Esophagus muscularis mucosa (tissue), 4 donors: ENCODE measurements at regions not wholly inside any gene's neighbourhood (a gene's known extent, or its start where the extent isn't known, plus 50 kb on each side); places are given as distances from the start of the nearest gene placed in this dataset.

Experiments used
- DNase-seq: peaks from one replicate; pipeline ENCODE4 v3.0.0-alpha.2; 2017; ENCODE audit errors: extremely low spot score
- H3K27ac ChIP-seq, 4 donors: fragments of 200-600 bp; sonication (generic); replicated peaks in 1 of 4; 1 replicate in 3 of 4; 2 replicates in 1 of 4; pipeline ENCODE4 v1.5.1; 2016 to 2019; ENCODE audit warnings: mild to moderate bottlenecking in 1 of 4
- H3K27me3 ChIP-seq, 4 donors: fragments of 200-600 bp; sonication (generic); one replicate each; pipeline versions ENCODE4 v1.5.1 to v1.6.0; 2016 to 2019
- H3K36me3 ChIP-seq, 4 donors: fragments of 200-600 bp; sonication (generic); one replicate each; pipeline ENCODE4 v1.5.1; 2016 to 2019
- H3K4me1 ChIP-seq, 4 donors: fragments of 200-600 bp; sonication (generic); one replicate each; pipeline ENCODE4 v1.5.1; 2016 to 2019
- H3K4me3 ChIP-seq, 4 donors: fragments of 200-600 bp; sonication (generic); 1 replicate in 2 of 4; 2 replicates in 2 of 4; pipeline ENCODE4 v1.5.1; 2016 to 2019; ENCODE audit warnings: mild to moderate bottlenecking in 4 of 4, moderate library complexity in 1 of 4
- H3K9me3 ChIP-seq, 4 donors: fragments of 200-600 bp; sonication (generic); 1 replicate in 3 of 4; 2 replicates in 1 of 4; pipeline ENCODE4 v1.5.1; 2016 to 2019
- EP300 ChIP-seq: sonication (generic); formaldehyde crosslinking; IDR thresholded peaks from one replicate; pipeline ENCODE4 v1.6.1; 2017; ENCODE audit warnings: antibody characterized with exemption
- POLR2A ChIP-seq: fragments of 450-650 bp; IDR thresholded peaks from one replicate; pipeline ENCODE4 v1.6.1; 2017; ENCODE audit warnings: antibody characterized with exemption, moderate library complexity, mild to moderate bottlenecking, low read depth
- POLR2AphosphoS5 ChIP-seq, 2 donors: sonication (generic); formaldehyde crosslinking; IDR thresholded peaks; one replicate each; pipeline ENCODE4 v1.6.1; 2017; ENCODE audit warnings: antibody characterized with exemption in 2 of 2
- WGBS: methylation state at CpG from one replicate; pipeline ENCODE4 v1.1.5; 2018; 5-methylcytosine and 5-hydroxymethylcytosine counted together
- intact Hi-C: fragments of 100-400 bp; cut with DNase I; formaldehyde crosslinking; loops from one replicate; pipeline ENCODE4 v1.15.1; 2023
- TF ChIP-seq, protein P1 (sequence below), 3 experiments: fragments of 200-600 bp in 2 of 3; fragments of 450-650 bp in 1 of 3; sonication (generic) in 2 of 3; IDR thresholded peaks; one replicate each; pipeline ENCODE4 v1.5.1; 2017 to 2019; ENCODE audit warnings: antibody characterized with exemption in 3 of 3, mild to moderate bottlenecking in 2 of 3, moderate library complexity in 1 of 3

DNA sequence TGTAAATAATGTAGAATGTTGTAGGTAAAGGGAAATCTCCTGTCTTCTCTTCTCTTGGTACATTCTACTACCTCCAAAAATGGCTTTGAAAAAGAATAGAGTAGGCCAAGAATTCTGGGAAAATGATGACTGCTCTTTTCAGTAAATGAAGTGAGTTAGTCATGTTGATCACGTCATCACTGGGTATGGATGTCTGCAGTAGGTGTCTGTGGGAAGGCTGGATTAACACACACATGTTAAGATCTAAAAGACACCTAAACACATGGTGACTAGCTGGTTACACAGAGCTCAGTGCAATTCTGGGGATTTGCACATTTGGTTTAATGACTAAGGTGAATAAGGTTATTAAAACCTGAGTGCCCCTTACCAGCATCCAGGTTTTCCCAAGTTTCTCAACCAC, 161.5 kb downstream of the CEP120 start:
- H3K9me3 ChIP-seq, result peaks cover 0 to 7% (median 1%) of the 10 kb centered on the region in 4 donors
- peaks cover 0 to 14% (median 4%) of the 10 kb centered on the region in 4 donors for H3K4me1 ChIP-seq
- no peak overlapping the region for H3K4me3 ChIP-seq
- H3K36me3 ChIP-seq, result no peaks in the 10 kb centered on the region
- TF ChIP-seq EP300 (no peak), POLR2A (no peak), POLR2AphosphoS5 (IDR thresholded peaks at IDR 0.05) (no peak)
- TF ChIP-seq, protein P1, sequence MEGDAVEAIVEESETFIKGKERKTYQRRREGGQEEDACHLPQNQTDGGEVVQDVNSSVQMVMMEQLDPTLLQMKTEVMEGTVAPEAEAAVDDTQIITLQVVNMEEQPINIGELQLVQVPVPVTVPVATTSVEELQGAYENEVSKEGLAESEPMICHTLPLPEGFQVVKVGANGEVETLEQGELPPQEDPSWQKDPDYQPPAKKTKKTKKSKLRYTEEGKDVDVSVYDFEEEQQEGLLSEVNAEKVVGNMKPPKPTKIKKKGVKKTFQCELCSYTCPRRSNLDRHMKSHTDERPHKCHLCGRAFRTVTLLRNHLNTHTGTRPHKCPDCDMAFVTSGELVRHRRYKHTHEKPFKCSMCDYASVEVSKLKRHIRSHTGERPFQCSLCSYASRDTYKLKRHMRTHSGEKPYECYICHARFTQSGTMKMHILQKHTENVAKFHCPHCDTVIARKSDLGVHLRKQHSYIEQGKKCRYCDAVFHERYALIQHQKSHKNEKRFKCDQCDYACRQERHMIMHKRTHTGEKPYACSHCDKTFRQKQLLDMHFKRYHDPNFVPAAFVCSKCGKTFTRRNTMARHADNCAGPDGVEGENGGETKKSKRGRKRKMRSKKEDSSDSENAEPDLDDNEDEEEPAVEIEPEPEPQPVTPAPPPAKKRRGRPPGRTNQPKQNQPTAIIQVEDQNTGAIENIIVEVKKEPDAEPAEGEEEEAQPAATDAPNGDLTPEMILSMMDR (IDR thresholded peaks at IDR 0.05), result no peak
- no peak for DNase-seq
- H3K27ac ChIP-seq, result no peak overlapping the region
- no peaks in the 10 kb centered on the region for H3K27me3 ChIP-seq
- intact Hi-C loops, result no loop called here
- 82% methylated on average over 1 of the region's 1 CpG for WGBS

DNA sequence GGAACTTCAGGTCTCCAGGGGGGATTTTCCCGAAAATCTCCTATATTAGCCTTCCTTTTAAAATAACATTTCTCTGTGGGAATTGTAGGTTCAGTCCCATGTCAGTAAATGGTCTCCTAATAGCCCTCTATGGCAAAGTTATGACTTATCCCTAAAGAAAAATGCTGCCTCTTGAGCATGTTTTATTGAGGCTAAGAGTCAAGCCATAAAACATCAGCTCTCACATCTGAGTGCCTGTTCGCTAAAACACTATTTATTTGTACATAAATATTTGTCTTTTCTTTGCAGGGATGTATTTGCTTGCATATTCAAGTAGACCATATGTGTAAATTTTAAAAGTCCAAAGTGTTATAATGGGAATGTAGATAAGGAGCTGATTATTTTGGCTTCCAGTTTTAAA, 160.4 kb downstream of the PRDM6 start:
- 86% methylated on average over 2 of the region's 2 CpGs for WGBS
- Histone ChIP-seq H3K4me1 (no peaks in the 10 kb centered on the region), H3K27ac (no peak overlapping the region), H3K36me3 (no peaks in the 10 kb centered on the region), H3K4me3 (no peak overlapping the region), H3K9me3 (no peaks in the 10 kb centered on the region), H3K27me3 (no peaks in the 10 kb centered on the region)
- no peak for DNase-seq
- intact Hi-C loops, result no loop called here
- TF ChIP-seq POLR2A (no peak), EP300 (no peak), POLR2AphosphoS5 (IDR thresholded peaks at IDR 0.05) (no peak)
- TF ChIP-seq, protein P1 (IDR thresholded peaks at IDR 0.05), result no peak

DNA sequence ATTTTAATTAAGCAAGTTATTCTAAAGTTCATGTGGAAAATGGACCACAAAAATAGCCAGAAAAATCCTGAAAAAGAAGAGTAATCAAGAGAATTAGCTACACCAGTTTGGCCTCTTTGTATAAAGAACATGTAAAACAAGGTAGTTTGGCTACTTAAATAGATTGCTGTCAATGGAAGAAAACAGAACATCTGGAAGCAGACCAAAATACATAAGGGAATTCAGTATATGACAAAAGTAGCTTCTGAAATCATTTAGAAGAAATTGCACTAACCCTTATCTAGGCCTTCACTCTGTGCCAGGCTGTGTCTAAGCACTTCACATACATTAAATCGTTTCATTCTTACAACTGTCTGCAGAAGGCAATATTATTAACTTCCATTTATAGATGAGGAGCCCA, 156.6 kb downstream of the PRDM6 start:
- intact Hi-C loops, result no loop called here
- Histone ChIP-seq H3K27me3 (no peaks in the 10 kb centered on the region), H3K36me3 (no peaks in the 10 kb centered on the region), H3K27ac (no peak overlapping the region), H3K4me3 (no peak overlapping the region), H3K4me1 (no peaks in the 10 kb centered on the region), H3K9me3 (no peaks in the 10 kb centered on the region)
- TF ChIP-seq POLR2AphosphoS5 (IDR thresholded peaks at IDR 0.05), result no peak
- TF ChIP-seq, protein P1 (IDR thresholded peaks at IDR 0.05), result no peak
- TF ChIP-seq POLR2A, result no peak
- TF ChIP-seq EP300, result no peak
- no peak for DNase-seq
- WGBS, result 76% methylated on average over 1 of the region's 1 CpG

DNA sequence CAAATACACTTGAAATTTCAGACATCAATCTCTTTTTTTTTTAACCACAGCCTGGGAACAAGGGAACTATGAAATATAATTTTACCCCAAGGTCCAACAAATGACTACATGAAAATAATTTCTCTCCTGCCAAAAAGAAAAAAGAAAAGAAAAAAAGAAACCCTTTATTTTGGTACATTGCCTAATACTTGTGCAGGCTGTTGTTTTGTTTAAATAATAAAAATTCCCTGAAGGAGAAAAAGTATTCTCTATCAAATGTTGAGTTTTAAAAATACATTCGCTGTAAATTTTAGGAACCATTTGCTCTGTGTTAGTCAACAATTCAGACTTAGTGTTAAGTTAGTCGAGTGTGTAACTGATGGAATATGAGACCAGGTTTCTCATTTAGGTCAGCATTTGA, 155.4 kb downstream of the PRDM6 start:
- no peak for DNase-seq
- Histone ChIP-seq H3K27ac (no peak overlapping the region), H3K27me3 (no peaks in the 10 kb centered on the region), H3K36me3 (no peaks in the 10 kb centered on the region), H3K9me3 (no peaks in the 10 kb centered on the region), H3K4me3 (no peak overlapping the region), H3K4me1 (no peaks in the 10 kb centered on the region)
- 70% methylated on average over 2 of the region's 2 CpGs for WGBS
- TF ChIP-seq, protein P1 (IDR thresholded peaks at IDR 0.05), result no peak
- TF ChIP-seq EP300, result no peak
- TF ChIP-seq POLR2AphosphoS5 (IDR thresholded peaks at IDR 0.05), result no peak
- no peak for TF ChIP-seq POLR2A
- intact Hi-C loops, result no loop called here
